ENCODE measurements at regions not wholly inside any gene's neighbourhood (a gene's known extent, or its start where the extent isn't known, plus 50 kb on each side); places are given as distances from the start of the nearest gene placed in this dataset.
"Not testable (repeated sequence)": the region's sequence is repeated elsewhere in the genome, so short reads cannot be mapped to it uniquely, and the experiment has no call there.

DNA sequence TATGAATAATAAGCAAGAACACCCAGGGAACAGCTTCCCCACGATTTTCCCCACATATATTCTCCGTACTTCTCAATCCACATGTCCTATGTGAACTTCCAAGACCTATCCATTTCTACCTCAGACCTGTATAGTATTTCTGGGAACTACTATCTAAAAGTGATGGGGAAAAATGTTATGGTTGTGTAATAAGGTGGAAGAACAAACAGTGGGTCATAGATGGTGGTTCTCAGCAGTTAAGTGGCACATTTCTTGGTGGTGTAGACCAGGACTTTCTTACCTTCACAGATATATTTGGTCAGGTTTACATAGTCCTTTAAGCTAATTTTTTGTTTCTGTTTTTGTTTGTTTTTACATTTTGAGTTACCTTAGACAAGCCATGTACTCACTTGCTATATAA is 675.1 kb downstream of the GBE1 start:
- Mint-ChIP-seq H3K27me3 (no peaks in the 10 kb centered on the region), H3K4me1 (ENCODE audit: unreplicated experiment) (no peaks in the 10 kb centered on the region), H3K36me3 (no peaks in the 10 kb centered on the region), H3K9me3 (no peaks in the 10 kb centered on the region), H3K27ac (no peak overlapping the region), H3K4me3 (no peak overlapping the region)
- TF ChIP-seq, protein P1, sequence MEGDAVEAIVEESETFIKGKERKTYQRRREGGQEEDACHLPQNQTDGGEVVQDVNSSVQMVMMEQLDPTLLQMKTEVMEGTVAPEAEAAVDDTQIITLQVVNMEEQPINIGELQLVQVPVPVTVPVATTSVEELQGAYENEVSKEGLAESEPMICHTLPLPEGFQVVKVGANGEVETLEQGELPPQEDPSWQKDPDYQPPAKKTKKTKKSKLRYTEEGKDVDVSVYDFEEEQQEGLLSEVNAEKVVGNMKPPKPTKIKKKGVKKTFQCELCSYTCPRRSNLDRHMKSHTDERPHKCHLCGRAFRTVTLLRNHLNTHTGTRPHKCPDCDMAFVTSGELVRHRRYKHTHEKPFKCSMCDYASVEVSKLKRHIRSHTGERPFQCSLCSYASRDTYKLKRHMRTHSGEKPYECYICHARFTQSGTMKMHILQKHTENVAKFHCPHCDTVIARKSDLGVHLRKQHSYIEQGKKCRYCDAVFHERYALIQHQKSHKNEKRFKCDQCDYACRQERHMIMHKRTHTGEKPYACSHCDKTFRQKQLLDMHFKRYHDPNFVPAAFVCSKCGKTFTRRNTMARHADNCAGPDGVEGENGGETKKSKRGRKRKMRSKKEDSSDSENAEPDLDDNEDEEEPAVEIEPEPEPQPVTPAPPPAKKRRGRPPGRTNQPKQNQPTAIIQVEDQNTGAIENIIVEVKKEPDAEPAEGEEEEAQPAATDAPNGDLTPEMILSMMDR (conservative IDR thresholded peaks at IDR 0.05) = no peak
- DNase-seq (ENCODE audit: extremely low spot score, unreplicated experiment) = no peak

GRCh38 chr3:81080608-81081007 is 680.8 kb downstream of the GBE1 start:
- Mint-ChIP-seq H3K27me3 (no peaks in the 10 kb centered on the region), H3K27ac (no peak overlapping the region), H3K9me3 (no peaks in the 10 kb centered on the region), H3K4me1 (ENCODE audit: unreplicated experiment) (no peaks in the 10 kb centered on the region), H3K36me3 (no peaks in the 10 kb centered on the region), H3K4me3 (no peak overlapping the region)
- no peak for DNase-seq (ENCODE audit: extremely low spot score, unreplicated experiment)
- TF ChIP-seq, protein P1 (conservative IDR thresholded peaks at IDR 0.05) = no peak

GRCh38 chr3:81072591-81072990 is 688.9 kb downstream of the GBE1 start:
- no peaks in the 10 kb centered on the region for H3K36me3 Mint-ChIP-seq
- H3K9me3 Mint-ChIP-seq = no peaks in the 10 kb centered on the region
- TF ChIP-seq, protein P1 (conservative IDR thresholded peaks at IDR 0.05) = no peak
- H3K4me3 Mint-ChIP-seq = no peak overlapping the region
- DNase-seq (ENCODE audit: extremely low spot score, unreplicated experiment) = no peak
- H3K27me3 Mint-ChIP-seq = no peaks in the 10 kb centered on the region
- no peaks in the 10 kb centered on the region for H3K4me1 Mint-ChIP-seq (ENCODE audit: unreplicated experiment)
- no peak overlapping the region for H3K27ac Mint-ChIP-seq

- Mint-ChIP-seq H3K27ac (no peak overlapping the region), H3K4me1 (ENCODE audit: unreplicated experiment) (no peaks in the 10 kb centered on the region), H3K36me3 (no peaks in the 10 kb centered on the region), H3K27me3 (no peaks in the 10 kb centered on the region), H3K9me3 (peaks cover 4% of the 10 kb centered on the region), H3K4me3 (no peak overlapping the region)
- TF ChIP-seq, protein P1 (conservative IDR thresholded peaks at IDR 0.05) = no peak
- DNase-seq (ENCODE audit: extremely low spot score, unreplicated experiment) = no peak
These were observed 692.9 kb downstream of the GBE1 start for GRCh38 chr3:81068546-81068945.

DNA sequence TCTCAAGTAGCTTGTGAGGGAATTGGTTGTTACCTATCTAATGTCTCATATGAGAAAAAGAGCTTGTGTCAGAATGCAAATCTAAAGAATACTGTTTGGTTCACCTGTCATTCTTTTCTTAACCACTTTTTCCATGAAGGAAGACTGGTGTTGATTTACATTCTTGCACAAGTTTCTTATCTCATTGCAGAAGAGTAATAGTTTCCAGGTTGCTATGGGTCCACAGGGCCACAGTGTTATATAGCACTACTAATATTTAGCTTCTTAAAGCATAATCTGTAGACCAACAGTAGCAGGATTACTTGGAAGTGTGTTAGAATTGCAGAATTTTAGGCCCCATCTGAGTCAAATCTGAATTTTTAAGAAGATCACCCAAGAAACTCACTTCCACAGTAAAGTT is 697.5 kb downstream of the GBE1 start:
- TF ChIP-seq, protein P1 (conservative IDR thresholded peaks at IDR 0.05) = no peak
- H3K4me1 Mint-ChIP-seq (ENCODE audit: unreplicated experiment) = no peaks in the 10 kb centered on the region
- H3K4me3 Mint-ChIP-seq = no peak overlapping the region
- DNase-seq (ENCODE audit: extremely low spot score, unreplicated experiment) = no peak
- no peaks in the 10 kb centered on the region for H3K36me3 Mint-ChIP-seq
- H3K27me3 Mint-ChIP-seq = no peaks in the 10 kb centered on the region
- peaks cover 4% of the 10 kb centered on the region for H3K9me3 Mint-ChIP-seq
- no peak overlapping the region for H3K27ac Mint-ChIP-seq

- H3K27ac Mint-ChIP-seq, H3K9me3 Mint-ChIP-seq: not testable (repeated sequence)
These were observed 710.3 kb downstream of the GBE1 start for GRCh38 chr3:81051133-81051532.

More at GRCh38 chr3:81051133-81051532, 710.3 kb downstream of the GBE1 start:
- H3K4me1 Mint-ChIP-seq (ENCODE audit: unreplicated experiment); DNase-seq (ENCODE audit: extremely low spot score, unreplicated experiment); H3K36me3 Mint-ChIP-seq; H3K4me3 Mint-ChIP-seq; H3K27me3 Mint-ChIP-seq: not testable (repeated sequence)
